GM21515 (cell line): ENCODE measurements at regions not wholly inside any gene's neighbourhood (a gene's known extent, or its start where the extent isn't known, plus 50 kb on each side); places are given as distances from the start of the nearest gene placed in this dataset.
"Not testable (repeated sequence)": the region's sequence is repeated elsewhere in the genome, so short reads cannot be mapped to it uniquely, and the experiment has no call there.

Experiments
- ATAC-seq: cut with Tn5 transposase; IDR thresholded peaks from one replicate; pipeline ENCODE4 v1.9.1; 2021; ENCODE audit not compliant: unreplicated experiment

- no peak for ATAC-seq
These were observed 90.3 kb upstream of the RANBP6 start for GRCh38 chr9:6105738-6106137.

- not testable (repeated sequence) for ATAC-seq
These were observed 89.0 kb upstream of the RANBP6 start for GRCh38 chr9:6104406-6104805.

DNA sequence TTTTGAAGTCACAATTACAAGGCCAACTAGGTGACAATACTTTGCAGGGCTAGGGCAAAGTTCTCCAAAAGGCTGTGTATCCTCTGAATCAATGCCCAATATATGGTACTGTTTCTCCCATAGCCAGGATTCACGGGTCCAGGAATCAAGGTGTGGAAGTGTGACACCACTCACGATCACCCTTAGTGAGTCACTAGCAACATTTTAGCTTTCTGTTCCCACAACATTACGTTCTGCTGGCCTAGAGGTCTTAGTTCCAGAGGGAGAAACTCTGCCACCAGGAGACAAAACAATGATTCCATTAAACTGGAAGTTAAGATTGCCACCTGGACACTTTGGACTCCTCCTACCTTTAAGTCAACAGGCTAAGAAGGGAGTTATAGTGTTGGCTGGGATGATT, 88.5 kb upstream of the RANBP6 start:
- ATAC-seq: not testable (repeated sequence)

- ATAC-seq: not testable (repeated sequence)
These were observed 87.0 kb upstream of the RANBP6 start for GRCh38 chr9:6102336-6102987.

GRCh38 chr9:6101725-6102124, 86.3 kb upstream of the RANBP6 start:
- not testable (repeated sequence) for ATAC-seq

DNA sequence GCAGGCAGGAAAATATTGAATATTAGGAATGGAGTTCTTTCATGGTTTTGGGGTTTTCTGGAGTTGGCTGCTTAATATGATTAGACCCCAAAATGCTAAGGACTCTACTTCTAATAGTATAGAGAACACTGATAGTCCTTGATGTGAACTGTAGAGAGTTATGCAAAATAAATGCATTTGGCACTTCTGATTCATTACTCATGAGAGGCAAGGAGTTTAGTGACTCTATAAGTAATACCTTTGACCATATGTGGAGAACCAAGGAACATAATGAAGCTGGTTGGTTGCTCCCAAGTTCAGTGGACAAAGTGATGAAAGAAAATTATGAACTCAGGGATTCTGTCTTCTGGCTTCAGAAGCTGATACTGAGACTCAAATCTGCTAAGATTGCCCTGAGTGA, 83.9 kb upstream of the RANBP6 start:
- ATAC-seq: not testable (repeated sequence)

DNA sequence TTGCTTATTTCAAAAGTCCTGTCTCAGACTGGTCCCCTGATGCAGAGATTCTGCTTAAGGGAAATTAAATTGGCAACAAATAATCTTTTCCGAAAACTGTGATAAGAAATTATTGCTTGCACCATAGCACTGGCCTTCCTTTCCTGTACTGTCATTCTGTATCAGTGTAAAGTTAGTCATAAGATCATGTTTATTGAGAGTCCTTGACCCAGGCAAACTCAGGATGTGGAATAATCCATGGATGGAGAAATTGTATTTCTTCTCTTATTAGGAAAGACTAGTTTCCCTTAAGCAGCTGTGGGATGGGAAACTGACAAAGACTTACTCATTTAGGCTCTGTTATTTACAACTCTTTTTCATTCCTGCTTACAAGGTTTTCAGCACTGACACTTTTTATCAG, 83.0 kb upstream of the RANBP6 start:
- no peak for ATAC-seq

DNA sequence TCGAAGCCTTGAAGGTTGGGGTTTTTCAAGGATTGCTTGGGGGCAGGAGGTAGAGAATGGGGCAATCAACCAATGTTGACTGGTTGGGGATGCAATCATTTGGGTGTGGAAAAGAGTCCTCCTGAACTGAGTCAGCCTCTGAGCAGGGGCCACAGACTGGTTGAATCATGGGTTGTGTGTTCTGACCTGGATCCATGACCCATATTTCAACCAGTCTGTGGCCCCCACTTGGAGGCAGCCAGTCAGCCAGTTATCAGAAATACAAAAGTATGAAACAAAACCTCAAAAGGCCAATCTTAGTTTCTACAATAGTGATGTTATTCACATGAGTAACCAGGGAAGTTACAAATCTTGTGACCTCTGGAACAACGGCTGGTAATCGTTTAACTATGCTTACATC, 81.4 kb upstream of the RANBP6 start:
- ATAC-seq: no peak

DNA sequence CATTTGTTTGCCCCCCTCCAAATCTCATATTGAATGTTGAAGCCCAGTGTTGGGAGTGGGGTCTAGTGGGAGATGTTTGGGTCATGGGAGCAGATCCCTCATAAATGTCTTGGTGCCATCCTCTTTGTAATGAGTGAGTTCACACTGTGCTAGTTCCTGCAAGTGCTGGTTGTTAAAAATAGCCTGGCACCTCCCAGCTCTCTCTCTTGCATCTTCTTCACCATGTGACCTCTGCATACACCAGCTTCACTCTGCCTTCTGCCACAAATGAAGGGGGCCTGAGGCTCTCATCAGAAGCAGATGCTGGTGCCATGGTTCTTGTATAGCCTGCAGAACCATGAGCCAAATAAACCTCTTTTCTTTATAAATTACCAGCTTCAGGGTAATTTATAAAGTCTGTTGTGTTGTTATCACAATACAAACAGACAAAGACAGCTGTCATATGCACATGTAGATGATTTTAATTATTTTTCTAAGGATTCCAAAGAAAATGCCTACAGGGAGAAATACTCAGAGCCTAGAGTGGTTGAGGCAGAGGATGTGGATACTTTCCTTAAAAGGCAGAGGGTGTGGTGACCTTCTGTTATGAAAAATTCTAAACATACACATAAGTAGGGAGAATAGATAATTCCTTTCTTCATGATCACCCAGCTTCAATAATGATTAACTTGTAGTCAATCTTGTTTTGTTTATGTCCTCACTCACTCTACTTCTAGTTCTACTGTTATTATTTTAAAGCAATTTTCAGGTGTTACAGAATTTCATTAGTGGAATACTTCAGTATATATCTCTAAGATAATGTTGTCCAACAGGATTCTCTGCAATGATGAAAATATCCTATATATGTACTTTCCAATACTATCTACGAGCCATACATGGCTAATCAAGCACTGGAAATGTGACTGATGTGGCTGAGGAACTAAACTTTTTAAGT, 75.1 kb upstream of the RANBP6 start:
- no peak for ATAC-seq

GRCh38 chr9:6089300-6089699, 73.9 kb upstream of the RANBP6 start:
- ATAC-seq: no peak

DNA sequence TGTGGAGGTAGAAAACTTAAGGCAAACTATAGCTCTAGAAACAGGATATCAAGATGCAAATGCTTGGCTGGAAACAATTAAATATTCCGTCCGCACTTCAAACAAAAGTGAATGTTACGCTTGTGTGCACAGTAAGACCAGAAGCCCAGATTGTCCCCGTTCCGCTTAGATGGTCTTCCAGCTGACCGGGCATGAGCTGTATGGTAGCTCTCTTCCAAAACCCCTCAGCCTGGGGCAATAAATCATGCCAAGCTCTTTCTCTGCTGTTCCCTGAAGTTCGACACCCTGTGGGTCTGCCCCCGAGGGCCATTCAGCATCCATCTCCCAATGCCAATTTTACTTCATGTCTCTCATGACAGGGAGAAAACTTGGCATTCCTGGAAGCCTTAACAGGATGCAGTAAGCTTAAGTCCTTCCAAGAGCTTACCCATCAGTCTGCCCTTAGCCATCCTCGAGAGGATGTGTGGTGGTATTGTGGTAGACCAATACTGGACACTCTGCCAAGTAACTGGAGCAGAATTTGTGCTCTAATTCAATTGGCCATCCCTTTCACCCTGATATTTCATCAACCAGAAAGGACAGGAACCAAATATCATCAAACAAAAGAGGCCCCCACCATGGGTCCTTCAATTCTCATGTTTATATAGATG, 70.7 kb upstream of the RANBP6 start:
- no peak for ATAC-seq

- peak; percentile 90 for ATAC-seq
These were observed 64.8 kb upstream of the RANBP6 start for GRCh38 chr9:6080154-6080716.

GRCh38 chr9:6079386-6079785, 64.0 kb upstream of the RANBP6 start:
- no peak for ATAC-seq

DNA sequence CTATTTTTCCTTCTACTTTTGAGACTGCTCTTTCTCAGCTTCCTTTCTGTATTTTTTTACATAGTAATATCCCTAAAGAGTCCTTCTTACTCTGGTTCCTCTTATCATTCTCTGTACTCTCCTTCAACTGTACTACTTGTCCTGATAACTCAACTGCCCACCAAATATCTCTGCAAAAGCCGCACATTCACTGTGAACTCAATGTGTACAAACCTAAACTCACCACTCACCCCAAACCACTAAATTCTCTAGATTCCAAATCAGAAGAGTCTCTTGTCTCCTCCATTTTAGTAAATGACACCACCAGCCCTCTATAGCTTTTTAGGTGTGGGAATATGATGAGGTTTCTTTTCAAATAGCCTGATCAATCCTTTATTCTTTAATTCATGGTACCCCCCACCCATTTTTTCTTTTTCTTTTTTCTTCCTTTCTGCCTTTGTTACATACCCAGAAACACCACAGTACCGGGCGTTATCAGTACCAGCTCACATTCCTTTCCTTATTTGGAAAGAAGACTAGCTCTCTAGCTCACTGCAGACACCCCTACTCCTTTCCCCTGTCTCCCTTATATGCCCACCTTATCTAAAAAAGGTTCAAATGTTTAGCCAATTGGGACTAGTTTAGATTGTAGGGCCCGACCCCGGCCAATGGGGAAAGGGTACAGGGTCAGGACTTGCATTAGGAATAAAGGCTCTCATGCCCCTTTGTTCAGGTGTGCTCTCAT, 63.1 kb upstream of the RANBP6 start:
- no peak for ATAC-seq

GRCh38 chr9:6076851-6077250, 61.4 kb upstream of the RANBP6 start:
- ATAC-seq: no peak

DNA sequence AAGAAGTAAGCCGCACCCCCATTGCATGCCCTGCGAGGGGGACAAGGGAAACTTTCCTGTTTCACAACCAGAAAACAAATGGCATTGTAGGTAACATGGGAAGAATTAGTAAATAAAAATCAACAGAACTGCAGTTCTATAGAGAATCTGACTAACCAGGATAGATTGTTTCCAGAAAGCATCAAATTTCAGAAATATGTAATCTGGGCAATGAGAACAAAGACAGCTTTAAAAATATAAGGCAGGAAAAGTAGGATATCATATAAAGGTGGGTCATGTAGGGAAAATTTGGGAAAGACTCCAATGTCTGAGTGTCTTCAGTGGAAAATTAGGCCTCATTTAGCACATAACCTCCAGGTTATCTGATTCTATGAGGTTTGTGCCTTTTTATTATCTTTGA, 58.3 kb upstream of the RANBP6 start:
- no peak for ATAC-seq

GRCh38 chr9:6072865-6073264, 57.4 kb upstream of the RANBP6 start:
- no peak for ATAC-seq

- no peak for ATAC-seq
These were observed 57.0 kb upstream of the RANBP6 start for GRCh38 chr9:6072453-6072852.

DNA sequence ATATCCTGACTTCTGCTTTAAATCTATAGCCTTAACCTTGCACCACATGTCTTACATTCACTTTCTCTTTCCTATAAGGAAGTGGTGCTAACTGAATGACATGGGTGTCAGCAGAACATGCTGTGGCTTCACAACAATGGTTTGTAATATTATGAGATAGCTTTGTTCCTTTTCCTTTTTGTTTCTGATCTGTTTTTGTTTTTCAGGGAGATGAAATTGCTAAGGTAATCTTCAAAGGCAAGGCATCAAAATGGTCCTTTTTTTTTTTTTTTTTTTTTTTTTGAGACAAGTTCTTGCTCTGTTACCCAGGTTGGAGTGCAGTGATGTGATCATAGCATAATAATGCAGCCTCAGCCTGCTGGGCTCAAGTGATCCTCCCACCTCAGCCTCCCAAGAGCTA, 53.6 kb upstream of the RANBP6 start:
- ATAC-seq: peak; percentile 94

DNA sequence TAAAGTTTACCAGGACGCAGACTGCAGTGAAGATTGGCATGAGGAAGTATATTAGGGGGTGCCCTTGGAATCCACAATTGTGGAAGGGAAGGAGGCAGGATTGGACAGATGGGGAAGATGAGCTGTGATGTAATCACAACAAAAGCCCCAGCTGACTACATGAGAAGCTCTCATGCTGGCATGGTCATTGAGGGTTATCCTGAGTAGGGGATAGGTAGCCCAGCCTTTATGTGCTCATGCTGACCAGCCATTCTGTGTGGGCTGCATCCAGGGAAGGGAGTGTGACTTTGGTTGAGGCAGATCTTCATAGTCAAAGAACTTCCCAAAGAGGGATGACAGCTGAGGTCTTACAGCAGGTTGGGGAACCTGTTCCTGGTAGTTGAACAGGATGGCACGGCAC, 52.0 kb upstream of the RANBP6 start:
- no peak for ATAC-seq
